ENCODE measurements at regions not wholly inside any gene's neighbourhood (a gene's known extent, or its start where the extent isn't known, plus 50 kb on each side); places are given as distances from the start of the nearest gene placed in this dataset.

DNA sequence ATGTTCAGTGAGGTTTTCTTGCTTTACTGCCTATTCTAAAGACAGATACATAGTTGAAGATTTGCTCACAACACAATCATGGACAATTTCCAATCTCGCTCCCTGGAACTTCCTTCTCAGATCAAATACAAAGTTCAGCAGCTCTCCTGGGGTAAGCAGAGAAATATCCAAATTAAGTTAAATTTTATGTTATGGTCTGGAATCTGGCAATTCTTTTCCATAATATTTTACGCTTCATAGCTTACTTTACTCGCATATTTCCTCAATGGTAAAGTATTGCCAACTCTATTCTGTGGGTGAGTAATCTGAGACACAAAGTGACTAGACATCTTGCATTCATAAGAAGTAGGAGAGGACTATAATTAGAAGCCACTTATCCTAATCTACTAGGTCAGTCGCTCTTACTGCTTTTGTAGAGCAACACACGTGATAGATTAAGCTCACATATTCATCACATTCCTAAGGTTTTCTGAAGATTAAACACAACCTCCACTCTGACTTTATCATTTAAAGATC is 529.4 kb downstream of the CCDC85A start:
- WGBS, 2 experiments (ENCODE audit: extremely low coverage in 1 of 2, insufficient coverage in 1 of 2, insufficient read length in 1 of 2, insufficient replicate concordance in 2 of 2, low coverage in 1 of 2, low lambda C conversion rate in 2 of 2, missing lambda C conversion rate in 1 of 2) = 94% methylated on average over 5 of the region's 5 CpGs; no CpG with 5 or more reads in 1 of the 2 experiments
- no peaks in the 10 kb centered on the region for H3K4me1 ChIP-seq (replicated peaks in 1 of 4; ENCODE audit: control insufficient read depth in 3 of 4, insufficient read depth in 4 of 4, low read length in 3 of 4)
- TF ChIP-seq, protein P1, sequence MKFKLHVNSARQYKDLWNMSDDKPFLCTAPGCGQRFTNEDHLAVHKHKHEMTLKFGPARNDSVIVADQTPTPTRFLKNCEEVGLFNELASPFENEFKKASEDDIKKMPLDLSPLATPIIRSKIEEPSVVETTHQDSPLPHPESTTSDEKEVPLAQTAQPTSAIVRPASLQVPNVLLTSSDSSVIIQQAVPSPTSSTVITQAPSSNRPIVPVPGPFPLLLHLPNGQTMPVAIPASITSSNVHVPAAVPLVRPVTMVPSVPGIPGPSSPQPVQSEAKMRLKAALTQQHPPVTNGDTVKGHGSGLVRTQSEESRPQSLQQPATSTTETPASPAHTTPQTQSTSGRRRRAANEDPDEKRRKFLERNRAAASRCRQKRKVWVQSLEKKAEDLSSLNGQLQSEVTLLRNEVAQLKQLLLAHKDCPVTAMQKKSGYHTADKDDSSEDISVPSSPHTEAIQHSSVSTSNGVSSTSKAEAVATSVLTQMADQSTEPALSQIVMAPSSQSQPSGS (IDR thresholded peaks at IDR 0.05; ENCODE audit: low read length) = no peak
- TF ChIP-seq TAF1 (IDR thresholded peaks at IDR 0.05; ENCODE audit: low read depth, low read length) (no peak), POLR2AphosphoS5 (IDR thresholded peaks at IDR 0.05; ENCODE audit: low read depth, low read length) (no peak)
- H4K91ac ChIP-seq (replicated peaks; ENCODE audit: insufficient read length, low read length) = no peak overlapping the region
- ChIA-PET POLR2A (ENCODE audit: partially characterized antibody) (no interaction called here), CTCF (ENCODE audit: partially characterized antibody) (interaction anchor here (1.0 kb wide), 1 partner anchor 664 kb away, joined by 4 read pairs; no protein-coding TSS in a partner anchor)
- no peak overlapping the region for H2BK15ac ChIP-seq (ENCODE audit: low read length)
- no peaks in the 10 kb centered on the region for H3K23me2 ChIP-seq (ENCODE audit: low read depth, low read length)
- H3K4me2 ChIP-seq (ENCODE audit: insufficient read depth in 1 of 2, low read depth in 2 of 2, low read length in 2 of 2) = no peak overlapping the region
- no peak overlapping the region for H4K8ac ChIP-seq (ENCODE audit: extremely low read depth, insufficient read depth, low read length)
- H2AK5ac ChIP-seq (ENCODE audit: low read depth, low read length) = no peak overlapping the region
- no peak overlapping the region for H3K56ac ChIP-seq (replicated peaks; ENCODE audit: insufficient read length, low read depth, low read length)
- H3K36me3 ChIP-seq (ENCODE audit: control insufficient read depth in 2 of 4, insufficient read depth in 4 of 4, low read length in 3 of 4) = no peaks in the 10 kb centered on the region
- H3K79me1 ChIP-seq (ENCODE audit: low read depth, low read length) = no peaks in the 10 kb centered on the region
- H3K27ac ChIP-seq (ENCODE audit: low read depth, low read length) = no peak overlapping the region
- H3K9me3 ChIP-seq (ENCODE audit: insufficient read depth in 2 of 2, low read depth in 1 of 2, low read length in 1 of 2) = no peaks in the 10 kb centered on the region; a peak in 1 of 4 replicates
- no peak overlapping the region for H2AFZ ChIP-seq (ENCODE audit: low read length)
- no peak overlapping the region for H2BK12ac ChIP-seq (ENCODE audit: low read depth, low read length)
- no peak overlapping the region for H2BK20ac ChIP-seq (ENCODE audit: low read length)
- no peak overlapping the region for H3K4ac ChIP-seq (replicated peaks; ENCODE audit: insufficient read length, low read depth, low read length)
- no peak overlapping the region for H3K4me3 ChIP-seq (ENCODE audit: extremely low read depth in 1 of 4, insufficient read depth in 2 of 4, low read depth in 3 of 4, low read length in 4 of 4)
- no peaks in the 10 kb centered on the region for H4K20me1 ChIP-seq (replicated peaks in 1 of 2; ENCODE audit: control insufficient read depth in 1 of 2, insufficient read depth in 2 of 2, low read length in 2 of 2)
- H4K5ac ChIP-seq (ENCODE audit: insufficient read length, low read depth, low read length) = no peak overlapping the region
- H3K14ac ChIP-seq (ENCODE audit: insufficient read length) = no peak overlapping the region
- no peak overlapping the region for H3K18ac ChIP-seq (ENCODE audit: extremely low read depth, low read length)
- H2BK120ac ChIP-seq (replicated peaks; ENCODE audit: low read depth, low read length) = no peak overlapping the region
- no peak overlapping the region for H3K23ac ChIP-seq (ENCODE audit: insufficient read length)
- no peak for FAIRE-seq
- no peaks in the 10 kb centered on the region for H3K27me3 ChIP-seq (replicated peaks in 1 of 4; ENCODE audit: control insufficient read depth in 3 of 4, extremely low read depth in 1 of 4, insufficient read depth in 3 of 4, low read length in 3 of 4)
- H3K79me2 ChIP-seq (ENCODE audit: control insufficient read depth in 1 of 2, insufficient read depth in 2 of 2, low read length in 2 of 2) = no peaks in the 10 kb centered on the region
- no peak for DNase-seq (ENCODE audit: low read depth in 1 of 2, low spot score in 2 of 2)
- H2BK5ac ChIP-seq (ENCODE audit: low read depth, low read length) = no peak overlapping the region
- H3K9ac ChIP-seq (replicated peaks in 1 of 4; ENCODE audit: extremely low read depth in 1 of 4, low read depth in 3 of 4, low read length in 3 of 4) = no peak overlapping the region

All from H1 (cell line).